GM18508 (cell line): ENCODE measurements at regions not wholly inside any gene's neighbourhood (a gene's known extent, or its start where the extent isn't known, plus 50 kb on each side); places are given as distances from the start of the nearest gene placed in this dataset.
"Not testable (repeated sequence)": the region's sequence is repeated elsewhere in the genome, so short reads cannot be mapped to it uniquely, and the experiment has no call there.

ENCODE experiments used
- ATAC-seq: cut with Tn5 transposase; IDR thresholded peaks from one replicate; pipeline ENCODE4 v1.9.1; 2021; ENCODE audit warnings: moderate number of reproducible peaks; ENCODE audit not compliant: insufficient read depth, unreplicated experiment

- no peak for ATAC-seq
These were observed 733.4 kb downstream of the C4orf33 start for GRCh38 chr4:129829373-129829772.

- no peak for ATAC-seq
These were observed 743.7 kb downstream of the C4orf33 start for GRCh38 chr4:129839687-129840086.

- no peak for ATAC-seq
These were observed 746.1 kb downstream of the C4orf33 start for GRCh38 chr4:129842096-129842495.

GRCh38 chr4:129852434-129852833, 756.5 kb downstream of the C4orf33 start:
- no peak for ATAC-seq

GRCh38 chr4:129853685-129854467, 757.9 kb downstream of the C4orf33 start:
- ATAC-seq, result not testable (repeated sequence)

- no peak for ATAC-seq
These were observed 766.5 kb downstream of the C4orf33 start for GRCh38 chr4:129862461-129862860.

GRCh38 chr4:129863206-129863605, 767.3 kb downstream of the C4orf33 start:
- ATAC-seq, result no peak

- no peak for ATAC-seq
These were observed 788.0 kb downstream of the C4orf33 start for GRCh38 chr4:129883996-129884395.

GRCh38 chr4:129897111-129897510, 801.2 kb downstream of the C4orf33 start:
- ATAC-seq, result no peak

- ATAC-seq, result no peak
These were observed 803.9 kb downstream of the C4orf33 start for GRCh38 chr4:129899849-129900248.

GRCh38 chr4:129900430-129900953, 804.5 kb downstream of the C4orf33 start:
- no peak for ATAC-seq

GRCh38 chr4:129901205-129901604, 805.3 kb downstream of the C4orf33 start:
- no peak for ATAC-seq

GRCh38 chr4:129903861-129904260, 807.9 kb downstream of the C4orf33 start:
- no peak for ATAC-seq

- no peak for ATAC-seq
These were observed 809.3 kb downstream of the C4orf33 start for GRCh38 chr4:129905256-129905655.

- no peak for ATAC-seq
These were observed 812.2 kb downstream of the C4orf33 start for GRCh38 chr4:129908117-129908516.

- no peak for ATAC-seq
These were observed 821.0 kb downstream of the C4orf33 start for GRCh38 chr4:129916991-129917390.

- no peak for ATAC-seq
These were observed 821.7 kb downstream of the C4orf33 start for GRCh38 chr4:129917651-129918050.

- ATAC-seq, result no peak
These were observed 831.0 kb downstream of the C4orf33 start for GRCh38 chr4:129926936-129927335.

GRCh38 chr4:129929052-129929451, 833.1 kb downstream of the C4orf33 start:
- no peak for ATAC-seq

- ATAC-seq, result no peak
These were observed 834.0 kb downstream of the C4orf33 start for GRCh38 chr4:129929984-129930383.

GRCh38 chr4:129950217-129950616, 854.3 kb downstream of the C4orf33 start:
- ATAC-seq, result no peak

- no peak for ATAC-seq
These were observed 870.2 kb downstream of the C4orf33 start for GRCh38 chr4:129966175-129966574.
